ENCODE measurements at regions not wholly inside any gene's neighbourhood (a gene's known extent, or its start where the extent isn't known, plus 50 kb on each side); places are given as distances from the start of the nearest gene placed in this dataset.

DNA sequence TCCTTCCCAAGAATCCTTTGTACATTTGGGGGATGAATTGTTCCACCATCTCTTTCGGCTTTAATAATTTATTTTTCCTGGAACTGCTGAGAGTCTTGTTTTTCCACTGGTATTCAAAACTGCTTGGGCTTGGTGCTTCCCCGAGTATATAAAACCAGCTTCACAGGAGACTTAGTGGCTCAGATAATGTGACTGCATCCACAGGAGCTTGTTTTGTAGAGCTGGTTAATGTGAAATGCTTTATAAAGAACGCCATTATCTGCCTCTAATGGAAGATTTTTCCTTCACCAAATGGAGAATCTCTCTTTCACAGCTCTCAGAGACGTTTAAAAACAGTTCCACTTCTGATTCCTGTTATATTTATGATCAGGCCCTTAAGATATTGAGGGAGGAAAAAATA is 935.5 kb downstream of the RAB28 start:
- TF ChIP-seq, protein P1, sequence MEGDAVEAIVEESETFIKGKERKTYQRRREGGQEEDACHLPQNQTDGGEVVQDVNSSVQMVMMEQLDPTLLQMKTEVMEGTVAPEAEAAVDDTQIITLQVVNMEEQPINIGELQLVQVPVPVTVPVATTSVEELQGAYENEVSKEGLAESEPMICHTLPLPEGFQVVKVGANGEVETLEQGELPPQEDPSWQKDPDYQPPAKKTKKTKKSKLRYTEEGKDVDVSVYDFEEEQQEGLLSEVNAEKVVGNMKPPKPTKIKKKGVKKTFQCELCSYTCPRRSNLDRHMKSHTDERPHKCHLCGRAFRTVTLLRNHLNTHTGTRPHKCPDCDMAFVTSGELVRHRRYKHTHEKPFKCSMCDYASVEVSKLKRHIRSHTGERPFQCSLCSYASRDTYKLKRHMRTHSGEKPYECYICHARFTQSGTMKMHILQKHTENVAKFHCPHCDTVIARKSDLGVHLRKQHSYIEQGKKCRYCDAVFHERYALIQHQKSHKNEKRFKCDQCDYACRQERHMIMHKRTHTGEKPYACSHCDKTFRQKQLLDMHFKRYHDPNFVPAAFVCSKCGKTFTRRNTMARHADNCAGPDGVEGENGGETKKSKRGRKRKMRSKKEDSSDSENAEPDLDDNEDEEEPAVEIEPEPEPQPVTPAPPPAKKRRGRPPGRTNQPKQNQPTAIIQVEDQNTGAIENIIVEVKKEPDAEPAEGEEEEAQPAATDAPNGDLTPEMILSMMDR (IDR thresholded peaks at IDR 0.05) = no peak
- TF ChIP-seq POLR2A (IDR thresholded peaks at IDR 0.05) = no peak

Data from right lobe of liver (tissue), 4 donors.